ENCODE measurements at regions not wholly inside any gene's neighbourhood (a gene's known extent, or its start where the extent isn't known, plus 50 kb on each side); places are given as distances from the start of the nearest gene placed in this dataset.

DNA sequence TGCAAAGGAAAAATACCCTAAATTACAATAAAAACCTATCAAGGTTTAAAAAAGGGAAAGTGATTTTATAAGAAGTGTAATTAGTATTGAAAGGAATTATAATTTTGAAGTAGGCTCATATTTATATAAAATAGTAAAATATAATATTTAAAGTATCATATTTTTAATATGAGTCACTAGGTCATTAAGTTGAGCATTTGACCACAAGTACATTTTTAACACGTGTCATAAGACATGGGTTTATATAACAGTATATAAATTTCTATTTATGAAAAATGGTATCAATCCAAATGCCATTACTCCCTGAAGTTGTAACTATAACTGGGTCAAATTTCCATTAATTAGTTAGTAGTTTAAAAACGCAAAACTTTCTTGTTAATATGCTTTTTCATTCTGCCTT lies 365.9 kb downstream of the COL11A1 start:
- DNase-seq (ENCODE audit: low read depth) = no peak
- TF ChIP-seq, protein P1, sequence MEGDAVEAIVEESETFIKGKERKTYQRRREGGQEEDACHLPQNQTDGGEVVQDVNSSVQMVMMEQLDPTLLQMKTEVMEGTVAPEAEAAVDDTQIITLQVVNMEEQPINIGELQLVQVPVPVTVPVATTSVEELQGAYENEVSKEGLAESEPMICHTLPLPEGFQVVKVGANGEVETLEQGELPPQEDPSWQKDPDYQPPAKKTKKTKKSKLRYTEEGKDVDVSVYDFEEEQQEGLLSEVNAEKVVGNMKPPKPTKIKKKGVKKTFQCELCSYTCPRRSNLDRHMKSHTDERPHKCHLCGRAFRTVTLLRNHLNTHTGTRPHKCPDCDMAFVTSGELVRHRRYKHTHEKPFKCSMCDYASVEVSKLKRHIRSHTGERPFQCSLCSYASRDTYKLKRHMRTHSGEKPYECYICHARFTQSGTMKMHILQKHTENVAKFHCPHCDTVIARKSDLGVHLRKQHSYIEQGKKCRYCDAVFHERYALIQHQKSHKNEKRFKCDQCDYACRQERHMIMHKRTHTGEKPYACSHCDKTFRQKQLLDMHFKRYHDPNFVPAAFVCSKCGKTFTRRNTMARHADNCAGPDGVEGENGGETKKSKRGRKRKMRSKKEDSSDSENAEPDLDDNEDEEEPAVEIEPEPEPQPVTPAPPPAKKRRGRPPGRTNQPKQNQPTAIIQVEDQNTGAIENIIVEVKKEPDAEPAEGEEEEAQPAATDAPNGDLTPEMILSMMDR (IDR thresholded peaks at IDR 0.05; ENCODE audit: control insufficient read depth, extremely low read depth, insufficient read depth) = no peak

DNA sequence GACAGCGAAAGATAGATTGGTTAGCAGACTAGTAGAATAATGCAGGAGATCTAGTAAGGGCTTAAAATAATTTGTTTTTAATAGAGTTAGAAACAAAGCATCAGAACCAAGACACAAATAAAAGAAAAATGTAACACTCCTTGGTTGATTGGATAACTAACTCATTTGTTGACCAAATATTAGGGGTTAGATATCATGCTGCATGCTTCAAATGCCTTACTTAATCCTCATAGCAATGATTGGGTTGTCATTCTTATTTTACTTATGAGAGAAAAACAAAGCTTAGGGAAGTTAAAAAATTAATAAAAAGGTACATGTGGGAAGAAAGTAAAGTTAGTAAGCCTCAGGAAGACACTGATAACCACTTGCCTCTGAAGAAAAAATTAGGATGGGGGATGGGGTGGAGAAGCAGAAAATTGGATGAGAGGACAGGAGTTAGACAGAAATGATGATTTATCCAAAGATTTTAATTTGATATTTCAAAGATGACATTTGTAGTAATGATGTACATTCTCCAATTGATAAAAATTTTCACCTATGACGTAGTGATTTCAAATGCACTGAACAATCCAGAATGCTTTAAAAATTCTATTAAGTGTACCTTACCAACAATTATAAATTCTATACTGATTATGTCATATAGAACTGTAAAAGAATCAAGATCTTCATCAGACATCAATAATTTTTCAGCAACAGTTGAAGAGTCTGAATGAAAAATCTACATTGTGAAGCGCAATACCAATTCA lies 374.7 kb downstream of the COL11A1 start:
- no peak for DNase-seq (ENCODE audit: low read depth)
- TF ChIP-seq, protein P1 (IDR thresholded peaks at IDR 0.05; ENCODE audit: control insufficient read depth, extremely low read depth, insufficient read depth) = no peak
- H3K4me3 ChIP-seq (ENCODE audit: low read depth, low read length) = no peak overlapping the region

More for the DNA sequence above, 365.9 kb downstream of the COL11A1 start:
- no peak overlapping the region for H3K4me3 ChIP-seq (ENCODE audit: low read depth, low read length)

DNA sequence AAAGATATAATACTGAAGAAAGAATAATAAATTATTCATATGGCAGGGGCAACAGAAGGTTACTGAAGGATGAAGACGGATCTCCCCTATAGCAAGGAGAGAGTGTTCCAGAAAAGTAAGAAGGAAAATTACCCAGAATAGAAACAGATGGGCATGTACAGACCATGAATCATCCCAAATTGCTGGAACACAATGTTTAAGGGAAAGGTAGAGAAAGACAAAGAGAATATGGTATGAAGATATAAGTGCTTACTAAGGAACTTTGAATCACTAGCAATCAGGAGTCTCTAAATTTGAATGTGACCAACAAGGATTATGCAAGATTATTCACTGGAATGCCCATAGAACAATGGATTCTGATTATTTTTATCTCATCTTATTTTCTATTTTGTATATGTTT lies 375.4 kb downstream of the COL11A1 start:
- H3K4me3 ChIP-seq (ENCODE audit: low read depth, low read length) = no peak overlapping the region
- TF ChIP-seq, protein P1 (IDR thresholded peaks at IDR 0.05; ENCODE audit: control insufficient read depth, extremely low read depth, insufficient read depth) = no peak
- no peak for DNase-seq (ENCODE audit: low read depth)

DNA sequence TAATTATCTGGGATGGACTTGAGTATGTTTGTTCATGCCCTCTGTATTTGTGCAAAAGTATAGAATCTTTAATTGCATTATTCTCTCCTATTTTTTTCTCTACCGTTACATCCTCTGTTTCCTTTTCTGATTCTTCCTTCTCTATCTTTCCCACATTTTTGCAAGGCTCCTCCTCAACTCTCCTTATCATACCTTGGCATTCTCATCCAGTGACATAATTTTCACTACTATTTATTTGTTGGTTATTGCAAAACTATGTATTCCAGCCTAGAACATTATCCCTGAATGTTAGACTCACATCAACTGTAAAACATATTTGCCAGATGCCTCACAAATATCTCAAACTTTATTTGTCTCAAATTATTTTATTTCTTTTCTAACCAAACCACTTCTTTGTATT lies 381.9 kb downstream of the COL11A1 start:
- TF ChIP-seq, protein P1 (IDR thresholded peaks at IDR 0.05; ENCODE audit: control insufficient read depth, extremely low read depth, insufficient read depth) = no peak
- DNase-seq (ENCODE audit: low read depth) = no peak

DNA sequence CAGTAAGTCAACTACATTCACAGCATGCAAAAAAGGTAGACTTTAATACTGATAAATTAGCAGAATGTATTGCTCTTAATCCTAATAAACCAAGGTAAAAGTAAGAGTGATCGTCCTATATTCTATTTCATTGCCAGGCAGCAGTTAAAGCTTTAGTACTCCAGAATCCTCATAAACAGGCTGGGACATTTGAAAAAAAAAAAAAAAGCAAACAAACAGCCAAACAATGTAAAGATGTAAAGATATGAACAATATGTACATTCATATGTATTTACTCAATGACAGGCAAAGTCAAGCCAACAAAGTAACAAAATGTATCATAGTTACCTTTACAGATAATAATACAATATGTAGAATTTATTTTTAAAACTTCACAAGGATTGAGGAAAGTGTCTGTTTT lies 383.6 kb downstream of the COL11A1 start:
- peak; percentile 81 for DNase-seq (ENCODE audit: low read depth)
- TF ChIP-seq, protein P1 (IDR thresholded peaks at IDR 0.05; ENCODE audit: control insufficient read depth, extremely low read depth, insufficient read depth) = no peak
- H3K4me3 ChIP-seq (ENCODE audit: low read depth, low read length) = no peak overlapping the region

More for the DNA sequence above, 381.9 kb downstream of the COL11A1 start:
- no peak overlapping the region for H3K4me3 ChIP-seq (ENCODE audit: low read depth, low read length)

DNA sequence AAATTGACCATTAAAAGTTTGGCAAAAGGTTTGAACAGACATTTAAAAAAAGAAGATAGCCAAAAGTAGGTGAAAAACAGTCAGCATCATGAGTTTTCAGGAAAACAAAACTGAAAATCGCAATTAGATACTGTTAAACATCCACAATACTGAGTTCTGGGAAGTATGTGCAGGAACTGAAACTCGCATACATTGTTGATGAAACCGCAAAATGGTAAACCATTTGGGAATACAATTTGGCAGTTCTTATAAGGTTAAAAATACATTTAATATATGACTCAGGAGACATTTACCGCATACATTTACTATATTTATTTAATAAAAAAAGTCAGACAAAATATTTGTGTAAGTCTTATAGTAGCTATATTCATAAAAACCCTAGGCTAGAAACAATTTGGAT lies 393.2 kb downstream of the COL11A1 start:
- TF ChIP-seq, protein P1 (IDR thresholded peaks at IDR 0.05; ENCODE audit: control insufficient read depth, extremely low read depth, insufficient read depth) = no peak
- no peak for DNase-seq (ENCODE audit: low read depth)
- H3K4me3 ChIP-seq (ENCODE audit: low read depth, low read length) = no peak overlapping the region

DNA sequence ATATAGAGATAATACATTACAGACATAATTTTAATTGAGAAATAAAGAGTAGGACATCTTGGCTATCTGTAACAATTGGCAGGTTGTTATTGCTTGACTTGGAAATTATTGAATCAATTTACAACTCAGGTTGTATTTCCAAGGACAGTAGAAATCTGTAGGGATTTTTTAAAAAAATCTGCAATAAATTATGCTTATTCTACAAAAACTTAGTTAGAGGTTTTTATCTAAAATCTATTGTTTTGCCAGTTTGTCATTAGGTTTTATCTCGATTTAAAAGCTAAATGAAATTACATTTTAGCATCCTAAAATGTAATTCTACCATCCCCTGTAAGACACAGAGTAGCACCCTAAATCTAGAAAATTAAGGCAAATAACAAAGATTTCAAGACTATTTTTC lies 408.8 kb downstream of the COL11A1 start:
- no peak overlapping the region for H3K4me3 ChIP-seq (ENCODE audit: low read depth, low read length)
- DNase-seq (ENCODE audit: low read depth) = no peak
- TF ChIP-seq, protein P1 (IDR thresholded peaks at IDR 0.05; ENCODE audit: control insufficient read depth, extremely low read depth, insufficient read depth) = no peak
